Fibroblast of gingiva (primary cell): ENCODE measurements at regions not wholly inside any gene's neighbourhood (a gene's known extent, or its start where the extent isn't known, plus 50 kb on each side); places are given as distances from the start of the nearest gene placed in this dataset.

ENCODE experiments used
- DNase-seq: peaks from one replicate; pipeline ENCODE4 v3.0.0-alpha.2; 2011; ENCODE audit warnings: low read depth

- DNase-seq = no peak
These were observed 83.4 kb downstream of the C13orf42 start for GRCh38 chr13:51027644-51028043.

- DNase-seq = no peak
These were observed 85.1 kb downstream of the C13orf42 start for GRCh38 chr13:51026016-51026415.

GRCh38 chr13:51025245-51025905 lies 85.7 kb downstream of the C13orf42 start:
- no peak for DNase-seq

- no peak for DNase-seq
These were observed 89.3 kb downstream of the C13orf42 start for GRCh38 chr13:51021811-51022210.

GRCh38 chr13:51020600-51020999 lies 90.5 kb downstream of the C13orf42 start:
- no peak for DNase-seq

GRCh38 chr13:51019026-51019425 lies 92.0 kb downstream of the C13orf42 start:
- no peak for DNase-seq

- no peak for DNase-seq
These were observed 93.6 kb downstream of the C13orf42 start for GRCh38 chr13:51017516-51017915.

GRCh38 chr13:51015973-51016372 lies 95.1 kb downstream of the C13orf42 start:
- DNase-seq = no peak

GRCh38 chr13:51009597-51009996 lies 100.0 kb downstream of the RNASEH2B start:
- no peak for DNase-seq

GRCh38 chr13:51007216-51007615 lies 97.6 kb downstream of the RNASEH2B start:
- DNase-seq = no peak

GRCh38 chr13:51006067-51006845 lies 96.7 kb downstream of the RNASEH2B start:
- DNase-seq = peak; percentile 30
